Trophoblast cell (in vitro differentiated cells and primary cell): ENCODE measurements at regions not wholly inside any gene's neighbourhood (a gene's known extent, or its start where the extent isn't known, plus 50 kb on each side); places are given as distances from the start of the nearest gene placed in this dataset.

Experiments
- DNase-seq, 2 donors: peaks; one replicate each; pipeline ENCODE4 v3.0.0-alpha.2; 2016
- H2AFZ ChIP-seq: 2 replicates; pipeline ENCODE4 v1.6.1; 2013; ENCODE audit warnings: low read length, moderate library complexity, mild to moderate bottlenecking; ENCODE audit not compliant: insufficient read depth, poor library complexity
- H2AK5ac ChIP-seq: 2 replicates; pipeline ENCODE4 v1.6.1; 2013; ENCODE audit warnings: mild to moderate bottlenecking, low read length
- H2BK120ac ChIP-seq: 2 replicates; pipeline ENCODE4 v1.6.1; 2013; ENCODE audit warnings: low read length, mild to moderate bottlenecking, moderate library complexity; ENCODE audit not compliant: insufficient read depth, poor library complexity
- H2BK12ac ChIP-seq: 2 replicates; pipeline ENCODE4 v1.6.1; 2013; ENCODE audit warnings: mild to moderate bottlenecking, low read length, moderate library complexity
- H2BK5ac ChIP-seq: 2 replicates; pipeline ENCODE4 v1.6.1; 2013; ENCODE audit warnings: low read length, low read depth, moderate library complexity, mild to moderate bottlenecking; ENCODE audit not compliant: poor library complexity
- H3K14ac ChIP-seq: 2 replicates; pipeline ENCODE4 v1.6.1; 2013; ENCODE audit warnings: mild to moderate bottlenecking, low read length
- H3K18ac ChIP-seq: 2 replicates; pipeline ENCODE4 v1.6.1; 2013; ENCODE audit warnings: mild to moderate bottlenecking, low read length
- H3K23ac ChIP-seq: 2 replicates; pipeline ENCODE4 v1.6.1; 2013; ENCODE audit warnings: low read length
- H3K27ac ChIP-seq: 2 replicates; pipeline ENCODE4 v1.5.1; 2013; ENCODE audit warnings: low read depth, mild to moderate bottlenecking, inconsistent platforms, low read length, moderate library complexity
- H3K27me3 ChIP-seq: 2 replicates; pipeline ENCODE4 v1.6.1; 2013; ENCODE audit warnings: inconsistent platforms, mild to moderate bottlenecking, low read length, moderate library complexity; ENCODE audit not compliant: insufficient read depth
- H3K36me3 ChIP-seq, 2 experiments: 1 replicate in 1 of 2; 2 replicates in 1 of 2; pipeline ENCODE4 v1.6.1; 2013; ENCODE audit warnings: low read length in 2 of 2, mild to moderate bottlenecking in 2 of 2, moderate library complexity in 1 of 2; ENCODE audit not compliant: insufficient read depth in 2 of 2, control insufficient read depth in 1 of 2
- H3K4ac ChIP-seq: 2 replicates; pipeline ENCODE4 v1.6.1; 2013; ENCODE audit warnings: low read depth, mild to moderate bottlenecking, low read length, moderate library complexity
- H3K4me1 ChIP-seq, 2 experiments: 1 replicate in 1 of 2; 2 replicates in 1 of 2; pipeline ENCODE4 v1.6.1; 2013; ENCODE audit warnings: low read length in 2 of 2, mild to moderate bottlenecking in 2 of 2, moderate library complexity in 1 of 2; ENCODE audit not compliant: insufficient read depth in 2 of 2, control insufficient read depth in 1 of 2
- H3K4me2 ChIP-seq: 2 replicates; pipeline ENCODE4 v1.6.1; 2013; ENCODE audit warnings: inconsistent platforms, mild to moderate bottlenecking, low read length, moderate library complexity
- H3K4me3 ChIP-seq: 2 replicates; pipeline ENCODE4 v1.5.1; 2013; ENCODE audit warnings: mild to moderate bottlenecking, low read depth, low read length, inconsistent platforms
- H3K79me1 ChIP-seq: one replicate; pipeline ENCODE4 v1.6.1; 2013; ENCODE audit warnings: low read length
- H3K79me2 ChIP-seq: 2 replicates; pipeline ENCODE4 v1.6.1; 2013; ENCODE audit warnings: low read length, mild to moderate bottlenecking; ENCODE audit not compliant: control insufficient read depth, insufficient read depth, poor library complexity
- H3K9ac ChIP-seq: 2 replicates; pipeline ENCODE4 v1.6.1; 2013; ENCODE audit warnings: mild to moderate bottlenecking, low read length
- H3K9me3 ChIP-seq: 2 replicates; pipeline ENCODE4 v1.6.1; 2013; ENCODE audit warnings: low read depth, mild to moderate bottlenecking, control low read depth, inconsistent platforms, low read length; ENCODE audit not compliant: insufficient read depth
- H4K12ac ChIP-seq: 2 replicates; pipeline ENCODE4 v1.6.1; 2013; ENCODE audit warnings: low read depth, mild to moderate bottlenecking, low read length, moderate library complexity
- H4K8ac ChIP-seq: 2 replicates; pipeline ENCODE4 v1.6.1; 2013; ENCODE audit warnings: low read depth, mild to moderate bottlenecking, low read length, moderate library complexity
- H4K91ac ChIP-seq: one replicate; pipeline ENCODE4 v1.6.1; 2013; ENCODE audit warnings: low read depth, mild to moderate bottlenecking, low read length, moderate library complexity
- WGBS: extraction: QIAGEN DNeasy Blood & Tissue Kit; methylation state at CpG from one replicate; pipeline ENCODE4 v1.1.7; 2013; ENCODE audit warnings: missing lambda C conversion rate; ENCODE audit not compliant: insufficient read length, insufficient coverage; ENCODE audit errors: extremely low coverage; 5-methylcytosine and 5-hydroxymethylcytosine counted together

DNA sequence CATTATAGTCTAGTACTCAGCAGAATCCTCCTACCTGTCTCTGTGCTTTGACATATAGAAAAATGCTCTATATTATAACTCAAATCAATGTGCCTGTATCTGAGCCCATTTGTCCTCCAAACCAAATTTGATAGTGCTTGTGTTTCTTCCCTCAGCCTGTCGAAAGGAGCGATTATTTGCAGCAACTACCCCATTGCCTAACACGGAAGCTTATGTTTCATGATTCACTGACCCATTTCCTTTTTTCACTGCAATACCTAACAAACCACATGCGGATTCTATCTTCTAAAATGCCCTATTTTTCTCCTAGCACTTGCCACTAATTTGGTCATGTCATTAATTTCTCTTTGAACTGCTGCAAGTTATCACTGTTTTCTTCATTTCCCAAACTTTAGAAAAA is 1220.6 kb upstream of the CADM2 start:
- Histone ChIP-seq H4K12ac (no peak overlapping the region), H3K27ac (no peak overlapping the region), H3K4ac (no peak overlapping the region)

DNA sequence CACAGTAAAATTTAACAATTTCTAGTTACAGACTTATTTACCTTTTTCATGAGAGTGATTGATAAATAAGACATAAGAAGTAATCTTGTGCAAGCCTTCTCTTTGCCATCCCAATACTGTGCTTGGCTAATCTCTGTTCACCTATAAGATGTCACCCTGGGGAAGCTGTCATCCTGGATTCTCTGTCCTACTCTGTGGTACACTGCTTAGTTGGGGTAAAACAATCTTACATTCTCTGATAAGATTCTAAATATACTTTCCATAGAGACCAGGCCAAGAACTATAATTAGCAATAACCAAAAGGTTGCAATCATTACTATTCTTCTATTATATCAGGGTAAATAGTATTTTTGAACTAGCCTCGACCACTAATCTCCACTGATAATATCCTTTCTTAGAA is 1218.3 kb upstream of the CADM2 start:
- Histone ChIP-seq H2BK5ac (no peak overlapping the region), H3K14ac (no peak overlapping the region)
- WGBS = no CpG with 5 or more reads among the region's 1 CpG

More for the DNA sequence above, 1220.6 kb upstream of the CADM2 start:
- H3K4me1 ChIP-seq = no peaks in the 10 kb centered on the region
- H3K4me3 ChIP-seq = no peak overlapping the region
- H4K91ac ChIP-seq = no peak overlapping the region
- no peak overlapping the region for H2BK120ac ChIP-seq
- H3K4me2 ChIP-seq = no peak overlapping the region
- H3K79me1 ChIP-seq = no peaks in the 10 kb centered on the region
- H3K27me3 ChIP-seq = no peaks in the 10 kb centered on the region
- H3K18ac ChIP-seq = no peak overlapping the region
- H2AK5ac ChIP-seq = no peak overlapping the region
- H3K9me3 ChIP-seq = no peaks in the 10 kb centered on the region
- H3K79me2 ChIP-seq = no peaks in the 10 kb centered on the region
- no peak overlapping the region for H3K9ac ChIP-seq
- no peaks in the 10 kb centered on the region for H3K36me3 ChIP-seq
- no peak overlapping the region for H2BK12ac ChIP-seq
- no peak overlapping the region for H3K14ac ChIP-seq
- DNase-seq = no peak
- no peak overlapping the region for H2BK5ac ChIP-seq
- H4K8ac ChIP-seq = no peak overlapping the region
- WGBS = no CpG with 5 or more reads among the region's 4 CpGs
- H2AFZ ChIP-seq = no peak overlapping the region
- H3K23ac ChIP-seq = no peak overlapping the region

DNA sequence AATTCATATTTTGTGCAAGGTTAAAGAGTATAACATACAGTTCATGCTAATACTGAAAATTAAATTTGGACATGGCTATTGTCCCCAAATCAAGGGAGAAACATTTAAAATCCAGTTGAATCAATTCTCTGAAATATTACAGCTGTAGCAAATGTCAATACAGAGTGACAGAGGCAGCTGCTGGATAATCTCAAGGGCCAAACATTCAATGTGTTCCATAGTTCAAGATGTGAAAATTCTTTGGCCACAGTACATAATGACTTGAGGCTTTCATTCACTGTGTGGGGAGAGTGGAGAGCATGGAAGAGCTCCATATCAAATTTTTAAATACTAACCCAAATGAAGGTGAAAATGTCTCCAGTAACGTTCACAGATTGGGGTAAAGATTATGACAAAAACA is 1192.8 kb upstream of the CADM2 start:
- Histone ChIP-seq H3K4me3 (no peak overlapping the region), H2AK5ac (no peak overlapping the region)
- WGBS = no CpG with 5 or more reads among the region's 1 CpG

More for the DNA sequence above, 1218.3 kb upstream of the CADM2 start:
- DNase-seq = no peak
- no peaks in the 10 kb centered on the region for H3K9me3 ChIP-seq
- no peak overlapping the region for H3K4me2 ChIP-seq
- H3K4ac ChIP-seq = no peak overlapping the region
- H3K79me2 ChIP-seq = no peaks in the 10 kb centered on the region
- H2AFZ ChIP-seq = no peak overlapping the region
- no peak overlapping the region for H2AK5ac ChIP-seq
- H3K18ac ChIP-seq = no peak overlapping the region
- no peaks in the 10 kb centered on the region for H3K27me3 ChIP-seq
- no peak overlapping the region for H2BK120ac ChIP-seq
- no peak overlapping the region for H3K27ac ChIP-seq
- H4K91ac ChIP-seq = no peak overlapping the region
- no peak overlapping the region for H3K4me3 ChIP-seq
- H4K12ac ChIP-seq = no peak overlapping the region
- H3K36me3 ChIP-seq = no peaks in the 10 kb centered on the region
- no peak overlapping the region for H3K9ac ChIP-seq
- no peak overlapping the region for H4K8ac ChIP-seq
- no peak overlapping the region for H2BK12ac ChIP-seq
- H3K4me1 ChIP-seq = no peaks in the 10 kb centered on the region
- H3K79me1 ChIP-seq = no peaks in the 10 kb centered on the region
- H3K23ac ChIP-seq = no peak overlapping the region

DNA sequence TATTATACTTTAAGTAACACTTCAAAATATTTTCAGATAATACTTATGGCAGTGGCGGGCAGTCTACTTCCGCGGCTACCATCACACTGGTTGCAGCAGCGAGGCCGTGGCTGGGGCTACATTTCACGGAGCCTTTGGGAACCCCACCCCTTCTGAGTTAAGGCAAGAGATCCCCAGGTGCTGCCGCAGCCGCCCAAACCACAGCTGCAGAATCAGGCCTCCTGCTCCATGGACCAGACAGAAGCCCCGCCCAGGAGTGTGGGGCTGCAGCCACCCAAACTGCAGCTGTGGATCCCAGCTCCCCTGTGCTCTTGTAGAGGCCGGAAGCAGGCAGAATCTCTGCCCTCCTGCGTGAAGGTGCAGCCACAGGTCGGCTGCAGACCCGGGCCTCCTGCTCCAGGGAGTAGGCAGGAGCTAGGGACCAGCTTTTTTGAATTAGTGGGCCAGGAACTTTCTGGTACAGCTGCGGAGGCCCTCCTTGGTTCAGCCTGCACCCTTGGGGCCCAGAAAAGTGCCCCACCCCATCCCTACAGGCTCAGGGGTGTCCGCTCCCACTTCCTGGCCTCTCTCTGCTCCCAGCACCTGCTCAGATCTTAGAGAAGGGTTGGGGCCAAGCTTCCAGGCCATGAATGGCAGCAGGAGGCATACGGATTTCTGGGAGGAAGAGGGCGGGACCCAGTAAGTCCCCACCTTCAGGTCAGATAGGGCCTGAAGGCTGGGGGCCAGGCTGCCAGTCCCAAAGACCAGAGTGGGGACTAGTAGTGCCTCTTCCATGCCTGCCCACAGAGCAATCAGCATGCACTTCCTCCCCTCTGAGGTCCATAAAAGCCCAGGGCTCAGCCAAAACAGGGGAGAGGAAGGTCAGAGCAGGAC is 1188.8 kb upstream of the CADM2 start:
- Histone ChIP-seq H3K27ac (no peak overlapping the region), H3K36me3 (no peaks in the 10 kb centered on the region), H3K4me3 (no peak overlapping the region), H3K4me2 (no peak overlapping the region), H3K23ac (peak overlapping the region; percentile 44), H2AK5ac (no peak overlapping the region), H2BK5ac (no peak overlapping the region), H2AFZ (no peak overlapping the region), H3K9me3 (no peaks in the 10 kb centered on the region), H3K14ac (no peak overlapping the region), H2BK12ac (no peak overlapping the region), H3K18ac (no peak overlapping the region), H3K27me3 (no peaks in the 10 kb centered on the region), H3K79me2 (no peaks in the 10 kb centered on the region), H4K91ac (no peak overlapping the region), H3K79me1 (no peaks in the 10 kb centered on the region), H4K8ac (no peak overlapping the region), H3K4me1 (no peaks in the 10 kb centered on the region), H2BK120ac (no peak overlapping the region), H3K4ac (no peak overlapping the region), H4K12ac (no peak overlapping the region), H3K9ac (no peak overlapping the region)
- no peak for DNase-seq
- WGBS = no CpG with 5 or more reads among the region's 17 CpGs

More for the DNA sequence above, 1192.8 kb upstream of the CADM2 start:
- H3K79me1 ChIP-seq = no peaks in the 10 kb centered on the region
- no peak overlapping the region for H2AFZ ChIP-seq
- no peaks in the 10 kb centered on the region for H3K4me1 ChIP-seq
- H3K14ac ChIP-seq = no peak overlapping the region
- no peak overlapping the region for H3K4ac ChIP-seq
- H2BK12ac ChIP-seq = no peak overlapping the region
- no peak overlapping the region for H2BK5ac ChIP-seq
- no peak overlapping the region for H3K9ac ChIP-seq
- H4K91ac ChIP-seq = no peak overlapping the region
- H2BK120ac ChIP-seq = no peak overlapping the region
- no peaks in the 10 kb centered on the region for H3K27me3 ChIP-seq
- H3K36me3 ChIP-seq = no peaks in the 10 kb centered on the region
- no peak overlapping the region for H3K18ac ChIP-seq
- no peak overlapping the region for H4K12ac ChIP-seq
- no peak overlapping the region for H3K27ac ChIP-seq
- DNase-seq = no peak
- no peaks in the 10 kb centered on the region for H3K9me3 ChIP-seq
- H3K79me2 ChIP-seq = no peaks in the 10 kb centered on the region
- H3K4me2 ChIP-seq = no peak overlapping the region
- no peak overlapping the region for H3K23ac ChIP-seq
- H4K8ac ChIP-seq = no peak overlapping the region
